IMR-90 (cell line): ENCODE measurements at regions not wholly inside any gene's neighbourhood (a gene's known extent, or its start where the extent isn't known, plus 50 kb on each side); places are given as distances from the start of the nearest gene placed in this dataset.

ENCODE experiments used
- ATAC-seq: fragments of 200-7000 bp; cut with Tn5 transposase; 2 replicates; pipeline ENCODE4 v1.9.1; 2020; ENCODE audit warnings: low read depth, mild to moderate bottlenecking, moderate library complexity
- BruUV-seq: library from RNA; stranded (reverse); fragments of 400-500 nt; replicated peaks from 2 replicates; lab custom pipeline; 2021; lab: Mats Ljungman, UMichigan
- CTCF ChIA-PET: fragments of 300-600 bp; formaldehyde crosslinking; extraction: SDS; loops from one replicate; lab custom pipeline; 2021; ENCODE audit warnings: antibody characterized with exemption; lab: Yijun Ruan, JAX
- POLR2A ChIA-PET: fragments of 300-600 bp; sonication (Branson Sonifier 250); formaldehyde crosslinking; loops from one replicate; lab custom pipeline; 2022; ENCODE audit warnings: antibody characterized with exemption; ENCODE audit not compliant: unreplicated experiment; lab: Charles Lee
- DNase-seq: peaks from one replicate; pipeline ENCODE4 v3.0.0; 2013
- H2AFZ ChIP-seq: replicated peaks from 2 replicates; pipeline ENCODE3; 2013; ENCODE audit warnings: low read length, mild to moderate bottlenecking; ENCODE audit not compliant: poor library complexity
- H2AK5ac ChIP-seq: 2 replicates; pipeline ENCODE4 v1.6.1; 2013; ENCODE audit warnings: low read depth, low read length, inconsistent platforms
- H2AK9ac ChIP-seq: replicated peaks from 2 replicates; pipeline ENCODE3; 2013; ENCODE audit warnings: mild to moderate bottlenecking, low read depth, low read length, moderate library complexity; ENCODE audit not compliant: poor library complexity
- H2BK120ac ChIP-seq: 2 replicates; pipeline ENCODE4 v1.6.1; 2013; ENCODE audit warnings: low read depth, low read length, inconsistent platforms
- H2BK15ac ChIP-seq: 3 replicates; pipeline ENCODE4 v1.6.1; 2013; ENCODE audit warnings: low read depth, low read length, inconsistent platforms
- H2BK20ac ChIP-seq: 2 replicates; pipeline ENCODE4 v1.6.1; 2013; ENCODE audit warnings: low read depth, mild to moderate bottlenecking, inconsistent platforms, low read length, moderate library complexity
- H2BK5ac ChIP-seq: 2 replicates; pipeline ENCODE4 v1.6.1; 2013; ENCODE audit warnings: mild to moderate bottlenecking, low read depth, low read length, inconsistent platforms; ENCODE audit not compliant: poor library complexity, severe bottlenecking
- H3K14ac ChIP-seq: replicated peaks from 2 replicates; pipeline ENCODE4 v1.6.1; 2013; ENCODE audit warnings: low read depth, low read length, inconsistent platforms
- H3K18ac ChIP-seq: 2 replicates; pipeline ENCODE4 v1.6.1; 2013; ENCODE audit warnings: low read depth, low read length, control low read depth
- H3K23ac ChIP-seq: 2 replicates; pipeline ENCODE4 v1.6.1; 2013; ENCODE audit warnings: low read depth, low read length, inconsistent platforms
- H3K27ac ChIP-seq: 2 replicates; pipeline ENCODE4 v1.5.1; 2013; ENCODE audit warnings: mild to moderate bottlenecking, control low read depth, low read length; ENCODE audit not compliant: insufficient read depth
- H3K27me3 ChIP-seq: 2 replicates; pipeline ENCODE4 v1.6.1; 2013; ENCODE audit warnings: low read length; ENCODE audit not compliant: control insufficient read depth, insufficient read depth
- H3K36me3 ChIP-seq: 2 replicates; pipeline ENCODE4 v1.6.1; 2013; ENCODE audit warnings: low read length, mixed read lengths; ENCODE audit not compliant: control insufficient read depth, insufficient read depth
- H3K4ac ChIP-seq: 2 replicates; pipeline ENCODE4 v1.6.1; 2013; ENCODE audit warnings: low read depth, low read length, inconsistent platforms
- H3K4me1 ChIP-seq: 2 replicates; pipeline ENCODE4 v1.6.1; 2013; ENCODE audit warnings: low read length, mixed read lengths; ENCODE audit not compliant: control insufficient read depth, insufficient read depth
- H3K4me2 ChIP-seq: 2 replicates; pipeline ENCODE4 v1.6.1; 2013; ENCODE audit warnings: low read depth, mild to moderate bottlenecking, control low read depth, low read length, moderate library complexity
- H3K4me3 ChIP-seq: 2 replicates; pipeline ENCODE4 v1.5.1; 2013; ENCODE audit warnings: low read depth, mild to moderate bottlenecking, control low read depth, low read length, moderate library complexity; ENCODE audit not compliant: insufficient read depth
- H3K56ac ChIP-seq: 2 replicates; pipeline ENCODE4 v1.6.1; 2013; ENCODE audit warnings: low read length, inconsistent platforms; ENCODE audit not compliant: insufficient read depth; ENCODE audit errors: extremely low read depth
- H3K79me1 ChIP-seq, 2 experiments: 2 replicates each; pipeline ENCODE4 v1.6.1; 2013; ENCODE audit warnings: low read length in 2 of 2, inconsistent platforms in 1 of 2, low read depth in 1 of 2
- H3K9ac ChIP-seq: 2 replicates; pipeline ENCODE4 v1.6.1; 2013; ENCODE audit warnings: low read depth, low read length, control low read depth
- H3K9me1 ChIP-seq: 2 replicates; pipeline ENCODE4 v1.6.1; 2013; ENCODE audit warnings: low read length, inconsistent platforms; ENCODE audit not compliant: insufficient read depth
- H3K9me3 ChIP-seq: 2 replicates; pipeline ENCODE4 v1.6.1; 2013; ENCODE audit warnings: low read length; ENCODE audit not compliant: control insufficient read depth, insufficient read depth
- H4K20me1 ChIP-seq: 2 replicates; pipeline ENCODE4 v1.6.1; 2013; ENCODE audit warnings: low read length, inconsistent platforms; ENCODE audit not compliant: insufficient read depth
- H4K5ac ChIP-seq: 2 replicates; pipeline ENCODE4 v1.6.1; 2013; ENCODE audit warnings: mild to moderate bottlenecking, low read depth, low read length, control low read depth
- H4K8ac ChIP-seq, 2 experiments: 2 replicates each; pipeline ENCODE4 v1.6.1; 2013; ENCODE audit warnings: low read depth in 2 of 2, low read length in 2 of 2, control low read depth in 1 of 2, inconsistent platforms in 1 of 2
- H4K91ac ChIP-seq: 2 replicates; pipeline ENCODE4 v1.6.1; 2013; ENCODE audit warnings: low read depth, low read length, inconsistent platforms; ENCODE audit not compliant: insufficient read depth
- NFE2L2 ChIP-seq: fragments of 150-350 bp; IDR thresholded peaks from 2 replicates; pipeline ENCODE4 v1.6.1; 2016; ENCODE audit warnings: low read depth, mild to moderate bottlenecking, low read length
- RAD21 ChIP-seq: IDR thresholded peaks from 2 replicates; pipeline ENCODE4 v1.6.1; 2012; ENCODE audit warnings: low read length, improper control_type of control experiment
- dilution Hi-C: fragments of 300-500 bp; cut with HindIII; formaldehyde crosslinking; loops from one replicate; pipeline ENCODE4 v1.14.3; 2018; ENCODE audit warnings: low sequenced_read_pairs; ENCODE audit not compliant: unreplicated experiment
- in situ Hi-C: fragments of 300-500 bp; cut with MboI; formaldehyde crosslinking; loops from 3 replicates; pipeline ENCODE4 v1.14.3; 2019; ENCODE audit warnings: low sequenced_read_pairs, inconsistent platforms, mixed read lengths
- intact Hi-C: fragments of 100-400 bp; cut with micrococcal nuclease; formaldehyde crosslinking; loops from 2 replicates; pipeline ENCODE4 v1.10.0; 2022

DNA sequence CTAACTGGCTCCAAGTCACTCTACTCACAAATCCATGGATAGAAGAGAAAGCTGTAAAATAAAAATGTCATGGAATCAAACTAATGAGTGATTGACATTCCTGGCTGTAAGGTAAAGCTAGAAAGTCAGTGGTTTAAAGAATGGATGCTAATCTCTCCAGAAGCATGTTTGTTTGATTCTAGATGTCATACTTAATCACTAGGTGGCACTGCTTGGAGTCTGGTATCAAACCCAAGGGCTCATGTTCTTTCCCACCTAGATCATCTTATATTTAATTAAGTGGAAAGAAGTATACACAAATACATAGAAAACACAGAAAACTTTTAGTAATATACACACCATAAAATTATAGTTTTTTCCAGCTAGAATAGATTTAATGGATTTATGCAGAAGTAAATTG lies 2666.6 kb downstream of the PCDH7 start:
- Histone ChIP-seq H4K20me1 (no peaks in the 10 kb centered on the region), H3K9me3 (peaks cover 6% of the 10 kb centered on the region), H3K4me1 (no peaks in the 10 kb centered on the region), H2BK20ac (no peak overlapping the region), H2AK9ac (no peak overlapping the region), H2BK120ac (no peak overlapping the region), H3K79me1 (no peaks in the 10 kb centered on the region), H3K27ac (no peak overlapping the region), H3K36me3 (no peaks in the 10 kb centered on the region), H3K18ac (no peak overlapping the region), H3K4ac (no peak overlapping the region), H3K14ac (no peak overlapping the region), H3K9me1 (no peaks in the 10 kb centered on the region), H2BK15ac (no peak overlapping the region), H4K91ac (no peak overlapping the region), H3K56ac (no peak overlapping the region), H3K27me3 (no peaks in the 10 kb centered on the region), H2BK5ac (no peak overlapping the region), H3K4me2 (no peak overlapping the region), H4K5ac (no peak overlapping the region), H3K23ac (no peak overlapping the region), H2AFZ (no peak overlapping the region), H3K9ac (no peak overlapping the region), H2AK5ac (no peak overlapping the region), H3K4me3 (no peak overlapping the region), H4K8ac (no peak overlapping the region)
- intact Hi-C loops (no loop called here), in situ Hi-C loops (no loop called here), dilution Hi-C loops (no loop called here)
- POLR2A ChIA-PET, result no interaction called here
- no peak for ATAC-seq
- BruUV-seq, result no TSS peak
- CTCF ChIA-PET, result no interaction called here
- no peak for DNase-seq
- TF ChIP-seq NFE2L2, result no peak
- TF ChIP-seq RAD21, result no peak
